ENCODE measurements at regions not wholly inside any gene's neighbourhood (a gene's known extent, or its start where the extent isn't known, plus 50 kb on each side); places are given as distances from the start of the nearest gene placed in this dataset.

GRCh38 chr2:16813593-16813992 is 148.0 kb upstream of the CYRIA start:
- H3K4me2 ChIP-seq, result no peak overlapping the region
- no peaks in the 10 kb centered on the region for H3K4me1 ChIP-seq (replicated peaks; ENCODE audit: insufficient read depth)
- no peak overlapping the region for H3K27ac ChIP-seq
- H3K9me3 ChIP-seq (ENCODE audit: insufficient read depth, low read depth), result no peaks in the 10 kb centered on the region
- no peak for TF ChIP-seq CTCF (conservative IDR thresholded peaks at IDR 0.05)
- TF ChIP-seq EZH2 (IDR thresholded peaks at IDR 0.05; ENCODE audit: low read depth), result no peak
- H3K36me3 ChIP-seq (ENCODE audit: low read depth), result no peaks in the 10 kb centered on the region
- H3K9me2 ChIP-seq (ENCODE audit: insufficient read depth), result no peaks in the 10 kb centered on the region
- H3F3A ChIP-seq (ENCODE audit: insufficient read depth, low read depth), result no peaks in the 10 kb centered on the region
- H2AFZ ChIP-seq, result no peak overlapping the region
- CTCF ChIA-PET, result no interaction called here
- no peaks in the 10 kb centered on the region for H4K20me1 ChIP-seq (ENCODE audit: insufficient read depth)
- intact Hi-C loops (cut with micrococcal nuclease; ENCODE audit: unreplicated experiment), result no loop called here
- H3K4me3 ChIP-seq, result no peak overlapping the region
- BruUV-seq (replicated peaks), result no TSS peak
- POLR2A ChIA-PET (ENCODE audit: unreplicated experiment), result no interaction called here
- DNase-seq, result no peak
- no peaks in the 10 kb centered on the region for H3K79me2 ChIP-seq (ENCODE audit: low read depth)
- no peaks in the 10 kb centered on the region for H3K27me3 ChIP-seq (ENCODE audit: insufficient read depth, low read depth)

GRCh38 chr2:16798472-16798871 is 132.8 kb upstream of the CYRIA start:
- ChIA-PET POLR2A (ENCODE audit: unreplicated experiment) (no interaction called here), CTCF (no interaction called here)
- Histone ChIP-seq H3K4me3 (no peak overlapping the region), H3K79me2 (ENCODE audit: low read depth) (no peaks in the 10 kb centered on the region), H3K4me2 (no peak overlapping the region), H3K9me3 (ENCODE audit: insufficient read depth, low read depth) (no peaks in the 10 kb centered on the region), H4K20me1 (ENCODE audit: insufficient read depth) (no peaks in the 10 kb centered on the region), H2AFZ (no peak overlapping the region), H3K9me2 (ENCODE audit: insufficient read depth) (no peaks in the 10 kb centered on the region), H3K27ac (no peak overlapping the region), H3K27me3 (ENCODE audit: insufficient read depth, low read depth) (no peaks in the 10 kb centered on the region), H3F3A (ENCODE audit: insufficient read depth, low read depth) (no peaks in the 10 kb centered on the region), H3K4me1 (replicated peaks; ENCODE audit: insufficient read depth) (no peaks in the 10 kb centered on the region), H3K36me3 (ENCODE audit: low read depth) (no peaks in the 10 kb centered on the region)
- no peak for TF ChIP-seq CTCF (conservative IDR thresholded peaks at IDR 0.05)
- TF ChIP-seq EZH2 (IDR thresholded peaks at IDR 0.05; ENCODE audit: low read depth), result no peak
- intact Hi-C loops (cut with micrococcal nuclease; ENCODE audit: unreplicated experiment), result no loop called here
- no peak for DNase-seq
- no TSS peak for BruUV-seq (replicated peaks)

- no peaks in the 10 kb centered on the region for H4K20me1 ChIP-seq (ENCODE audit: insufficient read depth)
- H3K79me2 ChIP-seq (ENCODE audit: low read depth), result no peaks in the 10 kb centered on the region
- intact Hi-C loops (cut with micrococcal nuclease; ENCODE audit: unreplicated experiment), result no loop called here
- H3K36me3 ChIP-seq (ENCODE audit: low read depth), result no peaks in the 10 kb centered on the region
- no peak overlapping the region for H2AFZ ChIP-seq
- H3K9me3 ChIP-seq (ENCODE audit: insufficient read depth, low read depth), result no peaks in the 10 kb centered on the region
- H3K4me2 ChIP-seq, result no peak overlapping the region
- POLR2A ChIA-PET (ENCODE audit: unreplicated experiment), result no interaction called here
- H3F3A ChIP-seq (ENCODE audit: insufficient read depth, low read depth), result no peaks in the 10 kb centered on the region
- no peak overlapping the region for H3K4me3 ChIP-seq
- TF ChIP-seq EZH2 (IDR thresholded peaks at IDR 0.05; ENCODE audit: low read depth), result no peak
- TF ChIP-seq CTCF (conservative IDR thresholded peaks at IDR 0.05), result no peak
- DNase-seq, result no peak
- H3K4me1 ChIP-seq (replicated peaks; ENCODE audit: insufficient read depth), result no peaks in the 10 kb centered on the region
- no peak overlapping the region for H3K27ac ChIP-seq
- H3K27me3 ChIP-seq (ENCODE audit: insufficient read depth, low read depth), result no peaks in the 10 kb centered on the region
- H3K9me2 ChIP-seq (ENCODE audit: insufficient read depth), result no peaks in the 10 kb centered on the region
- CTCF ChIA-PET, result no interaction called here
- no TSS peak for BruUV-seq (replicated peaks)
Observed at GRCh38 chr2:16791496-16791895, 125.9 kb upstream of the CYRIA start.

Data from PC-9 (cell line).